RWPE1 (cell line): ENCODE measurements at regions not wholly inside any gene's neighbourhood (a gene's known extent, or its start where the extent isn't known, plus 50 kb on each side); places are given as distances from the start of the nearest gene placed in this dataset.

Experiments
- CTCF ChIA-PET: fragments of 350-600 bp; sonication (Branson Sonifier 250); formaldehyde crosslinking; extraction: SDS; loops from one replicate; lab custom pipeline; 2021; lab: Yijun Ruan, JAX
- POLR2A ChIA-PET: fragments of 400-600 bp; formaldehyde crosslinking; extraction: SDS; loops from one replicate; lab custom pipeline; 2020; ENCODE audit warnings: antibody characterized with exemption; ENCODE audit not compliant: low non-redundant PET; lab: Yijun Ruan, JAX
- DNase-seq: peaks from one replicate; pipeline ENCODE4 v3.0.0; 2012; ENCODE audit warnings: low spot score
- H3K27ac ChIP-seq: fragments of 450-650 bp; 2 replicates; pipeline ENCODE4 v1.5.1; 2017
- CTCF ChIP-seq: fragments of 450-650 bp; conservative IDR thresholded peaks from 2 replicates; pipeline ENCODE4 v1.5.1; 2017; ENCODE audit warnings: low read depth, mild to moderate bottlenecking

GRCh38 chr3:106829206-106829605 lies 548.0 kb upstream of the CCDC54 start:
- no peak for DNase-seq
- no peak overlapping the region for H3K27ac ChIP-seq
- TF ChIP-seq CTCF, result no peak

GRCh38 chr3:106830334-106830733 lies 546.9 kb upstream of the CCDC54 start:
- CTCF ChIA-PET, result no interaction called here
- POLR2A ChIA-PET, result no interaction called here
- H3K27ac ChIP-seq, result no peak overlapping the region
- TF ChIP-seq CTCF, result no peak
- no peak for DNase-seq

More at GRCh38 chr3:106829206-106829605, 548.0 kb upstream of the CCDC54 start:
- ChIA-PET POLR2A (no interaction called here), CTCF (no interaction called here)

- CTCF ChIA-PET, result interaction anchor here (0.6 kb wide), 1 partner anchor 96 kb away, joined by 3 read pairs; no protein-coding TSS in a partner anchor
- H3K27ac ChIP-seq, result no peak overlapping the region
- no peak for TF ChIP-seq CTCF
- DNase-seq, result no peak
- POLR2A ChIA-PET, result no interaction called here
These were observed 540.3 kb upstream of the CCDC54 start for GRCh38 chr3:106836906-106837305.

- no peak overlapping the region for H3K27ac ChIP-seq
- no peak for DNase-seq
- ChIA-PET POLR2A (no interaction called here), CTCF (interaction anchor here (0.8 kb wide), 1 partner anchor 180 kb away, joined by 4 read pairs; no protein-coding TSS in a partner anchor)
- no peak for TF ChIP-seq CTCF
These were observed 539.6 kb upstream of the CCDC54 start for GRCh38 chr3:106837616-106838015.

- CTCF ChIA-PET, result no interaction called here
- no peak for DNase-seq
- H3K27ac ChIP-seq, result no peak overlapping the region
- POLR2A ChIA-PET, result no interaction called here
- no peak for TF ChIP-seq CTCF
These were observed 537.5 kb upstream of the CCDC54 start for GRCh38 chr3:106839576-106840280.

- no peak overlapping the region for H3K27ac ChIP-seq
- POLR2A ChIA-PET, result no interaction called here
- CTCF ChIA-PET, result no interaction called here
- TF ChIP-seq CTCF, result no peak
- DNase-seq, result no peak
These were observed 536.9 kb upstream of the CCDC54 start for GRCh38 chr3:106840319-106840718.
